ENCODE measurements at regions not wholly inside any gene's neighbourhood (a gene's known extent, or its start where the extent isn't known, plus 50 kb on each side); places are given as distances from the start of the nearest gene placed in this dataset.

- dilution Hi-C loops (cut with MboI; ENCODE audit: extremely low pct_ligation_motif_present, low sequenced_read_pairs) (no loop called here), intact Hi-C loops (cut with micrococcal nuclease) (no loop called here)
- no peaks in the 10 kb centered on the region for H3K79me2 ChIP-seq (ENCODE audit: control insufficient read depth, insufficient read depth, low read length)
- H3K36me3 ChIP-seq (ENCODE audit: control insufficient read depth in 2 of 2, extremely low read depth in 1 of 2, insufficient read depth in 2 of 2, low read length in 2 of 2) = no peaks in the 10 kb centered on the region
- CTCF ChIA-PET = no interaction called here
- H3K9ac ChIP-seq (replicated peaks; ENCODE audit: extremely low read depth, insufficient read depth, low read length) = no peak overlapping the region
- H3K27me3 ChIP-seq (ENCODE audit: control insufficient read depth in 2 of 2, insufficient read depth in 2 of 2, low read length in 2 of 2) = no peaks in the 10 kb centered on the region
- BruUV-seq (replicated peaks) = no TSS peak
- H3K4me2 ChIP-seq (ENCODE audit: insufficient read depth, low read length) = no peak overlapping the region
- no peak for TF ChIP-seq JUN (IDR thresholded peaks at IDR 0.05; ENCODE audit: borderline replicate concordance, insufficient read depth, insufficient read length, low read depth)
- TF ChIP-seq POLR2A (IDR thresholded peaks at IDR 0.05; ENCODE audit: low read depth, low read length) = no peak
- TF ChIP-seq CTCF (IDR thresholded peaks at IDR 0.05; ENCODE audit: extremely low read depth in 1 of 2, insufficient read depth in 1 of 2, low read depth in 1 of 2, low read length in 2 of 2) = no peak
- TF ChIP-seq MYC (IDR thresholded peaks at IDR 0.05; ENCODE audit: low read depth, low read length) = no peak
- no peak for TF ChIP-seq GATA2 (IDR thresholded peaks at IDR 0.05; ENCODE audit: insufficient read depth, insufficient read length, low read depth, low read length)
- no peak for TF ChIP-seq POLR2AphosphoS5 (IDR thresholded peaks at IDR 0.05; ENCODE audit: insufficient read depth, low read depth, low read length)
- no peak for TF ChIP-seq FOS (IDR thresholded peaks at IDR 0.05; ENCODE audit: borderline replicate concordance, insufficient read depth, low read length)
- TF ChIP-seq EZH2 (IDR thresholded peaks at IDR 0.05; ENCODE audit: borderline replicate concordance, low read depth, low read length, severe bottlenecking) = no peak
- TF ChIP-seq MAX (IDR thresholded peaks at IDR 0.05; ENCODE audit: insufficient read depth, insufficient read length) = no peak
- H2AFZ ChIP-seq (ENCODE audit: low read depth, low read length) = no peak overlapping the region
- H3K9me3 ChIP-seq (replicated peaks; ENCODE audit: control insufficient read depth, insufficient read depth, low read length) = no peaks in the 10 kb centered on the region
- FAIRE-seq (no peak), DNase-seq (ENCODE audit: low read depth, low spot score) (no peak)
- no peak overlapping the region for H3K27ac ChIP-seq (ENCODE audit: insufficient read depth, low read depth, low read length)
- H3K4me3 ChIP-seq (replicated peaks in 1 of 3; ENCODE audit: insufficient read depth in 1 of 3, low read depth in 1 of 3, low read length in 3 of 3) = no peak overlapping the region
- H4K20me1 ChIP-seq (replicated peaks; ENCODE audit: control insufficient read depth, extremely low read depth, insufficient read depth, low read length) = no peaks in the 10 kb centered on the region
- H3K9me1 ChIP-seq (replicated peaks; ENCODE audit: control insufficient read depth, extremely low read depth, insufficient read depth, low read length) = no peaks in the 10 kb centered on the region
- POLR2A ChIA-PET = no interaction called here
- no peaks in the 10 kb centered on the region for H3K4me1 ChIP-seq (ENCODE audit: control insufficient read depth, extremely low read depth, insufficient read depth, low read length)
Observed at GRCh38 chr9:17926246-17926645, 347.4 kb downstream of the SH3GL2 start.
